Astrocyte (in vitro differentiated cells and primary cell): ENCODE measurements at regions not wholly inside any gene's neighbourhood (a gene's known extent, or its start where the extent isn't known, plus 50 kb on each side); places are given as distances from the start of the nearest gene placed in this dataset.

Experiments
- DNase-seq: peaks from one replicate; pipeline ENCODE4 v3.0.0-alpha.2; 2010; ENCODE audit warnings: low read depth
- FAIRE-seq: peaks from 2 replicates; lab custom pipeline; 2011; peaks lifted over from hg19 to GRCh38; lab: Jason Lieb, UNC
- H2AFZ ChIP-seq: 2 replicates; pipeline ENCODE4 v1.6.0; 2012; ENCODE audit warnings: low read depth, low read length, inconsistent platforms
- H3K27ac ChIP-seq: 2 replicates; pipeline ENCODE4 v1.5.1; 2011; ENCODE audit warnings: low read depth, low read length, inconsistent platforms
- H3K27me3 ChIP-seq: 2 replicates; pipeline ENCODE4 v1.6.0; 2011; ENCODE audit warnings: low read length, inconsistent platforms; ENCODE audit not compliant: insufficient read depth
- H3K36me3 ChIP-seq: 2 replicates; pipeline ENCODE4 v1.5.1; 2011; ENCODE audit warnings: low read length, inconsistent platforms; ENCODE audit not compliant: insufficient read depth
- H3K4me1 ChIP-seq: 2 replicates; pipeline ENCODE4 v1.5.1; 2011; ENCODE audit warnings: low read length, inconsistent platforms; ENCODE audit not compliant: insufficient read depth
- H3K4me2 ChIP-seq: 2 replicates; pipeline ENCODE4 v1.6.0; 2012; ENCODE audit warnings: low read length, inconsistent platforms
- H3K4me3 ChIP-seq: 2 replicates; pipeline ENCODE4 v1.5.1; 2011; ENCODE audit warnings: low read depth, mild to moderate bottlenecking, low read length, inconsistent platforms; ENCODE audit not compliant: insufficient read depth
- H3K79me2 ChIP-seq: 2 replicates; pipeline ENCODE4 v1.6.0; 2012; ENCODE audit warnings: mild to moderate bottlenecking, low read length, inconsistent platforms; ENCODE audit not compliant: insufficient read depth
- H3K9ac ChIP-seq: 2 replicates; pipeline ENCODE4 v1.6.0; 2012; ENCODE audit warnings: mild to moderate bottlenecking, low read length, inconsistent platforms
- H3K9me3 ChIP-seq: 2 replicates; pipeline ENCODE4 v1.5.1; 2012; ENCODE audit warnings: low read depth, mild to moderate bottlenecking, low read length, inconsistent platforms; ENCODE audit not compliant: insufficient read depth
- H4K20me1 ChIP-seq: 2 replicates; pipeline ENCODE4 v1.6.0; 2012; ENCODE audit warnings: low read length, inconsistent platforms; ENCODE audit not compliant: insufficient read depth
- H3K27ac Mint-ChIP-seq: one replicate; pipeline ENCODE4 v1.8.0; 2021; ENCODE audit warnings: mild to moderate bottlenecking, mixed read lengths; ENCODE audit not compliant: unreplicated experiment
- H3K27me3 Mint-ChIP-seq: one replicate; pipeline ENCODE4 v1.8.0; 2021; ENCODE audit warnings: low read depth, mixed read lengths; ENCODE audit not compliant: unreplicated experiment
- H3K36me3 Mint-ChIP-seq: one replicate; pipeline ENCODE4 v1.8.0; 2021; ENCODE audit warnings: low read depth, mixed read lengths; ENCODE audit not compliant: unreplicated experiment
- H3K4me1 Mint-ChIP-seq: one replicate; pipeline ENCODE4 v1.8.0; 2021; ENCODE audit warnings: low read depth, mixed read lengths; ENCODE audit not compliant: unreplicated experiment
- H3K4me3 Mint-ChIP-seq: one replicate; pipeline ENCODE4 v1.8.0; 2021; ENCODE audit warnings: mild to moderate bottlenecking, moderate library complexity, mixed read lengths; ENCODE audit not compliant: unreplicated experiment
- H3K9me3 Mint-ChIP-seq: one replicate; pipeline ENCODE4 v1.8.0; 2021; ENCODE audit warnings: mild to moderate bottlenecking, mixed read lengths; ENCODE audit not compliant: unreplicated experiment
- EZH2 ChIP-seq: IDR thresholded peaks from 2 replicates; pipeline ENCODE4 v1.6.1; 2012; ENCODE audit warnings: mild to moderate bottlenecking, low read length, inconsistent platforms; ENCODE audit not compliant: insufficient read depth
- TF ChIP-seq, protein P1 (sequence below): IDR thresholded peaks from 2 replicates; pipeline ENCODE4 v1.5.1; 2011; ENCODE audit warnings: low read depth, mild to moderate bottlenecking, inconsistent platforms, low read length, moderate library complexity; ENCODE audit not compliant: insufficient read depth

DNA sequence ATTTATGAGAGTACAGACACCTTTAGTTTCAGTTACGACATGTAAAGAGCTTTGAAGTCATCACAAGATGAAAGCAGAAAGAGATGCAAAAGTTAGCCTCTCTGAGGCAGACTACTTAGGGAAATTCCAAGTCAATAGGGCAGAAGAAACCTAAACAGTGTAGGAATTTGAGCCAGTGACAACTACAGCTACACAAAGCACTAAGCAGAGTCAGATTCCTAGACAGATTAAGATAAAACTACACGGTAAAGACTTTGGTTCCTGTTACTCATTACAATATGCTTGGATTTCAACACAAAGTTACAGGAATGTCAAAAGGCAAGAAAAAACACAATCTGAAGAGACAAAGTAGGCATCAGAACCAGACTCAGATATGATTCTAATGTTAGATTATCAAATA, 1302.3 kb downstream of the FSCB start:
- H3K4me3 ChIP-seq: no peak overlapping the region
- no peaks in the 10 kb centered on the region for H4K20me1 ChIP-seq
- H2AFZ ChIP-seq: no peak overlapping the region
- no peak overlapping the region for H3K4me2 ChIP-seq
- FAIRE-seq: no peak
- H3K79me2 ChIP-seq: no peaks in the 10 kb centered on the region
- DNase-seq: no peak
- H3K4me3 Mint-ChIP-seq: no peak overlapping the region
- no peaks in the 10 kb centered on the region for H3K4me1 ChIP-seq
- H3K4me1 Mint-ChIP-seq: peaks cover 3% of the 10 kb centered on the region
- no peaks in the 10 kb centered on the region for H3K36me3 ChIP-seq
- no peaks in the 10 kb centered on the region for H3K9me3 ChIP-seq
- H3K36me3 Mint-ChIP-seq: no peaks in the 10 kb centered on the region
- TF ChIP-seq, protein P1, sequence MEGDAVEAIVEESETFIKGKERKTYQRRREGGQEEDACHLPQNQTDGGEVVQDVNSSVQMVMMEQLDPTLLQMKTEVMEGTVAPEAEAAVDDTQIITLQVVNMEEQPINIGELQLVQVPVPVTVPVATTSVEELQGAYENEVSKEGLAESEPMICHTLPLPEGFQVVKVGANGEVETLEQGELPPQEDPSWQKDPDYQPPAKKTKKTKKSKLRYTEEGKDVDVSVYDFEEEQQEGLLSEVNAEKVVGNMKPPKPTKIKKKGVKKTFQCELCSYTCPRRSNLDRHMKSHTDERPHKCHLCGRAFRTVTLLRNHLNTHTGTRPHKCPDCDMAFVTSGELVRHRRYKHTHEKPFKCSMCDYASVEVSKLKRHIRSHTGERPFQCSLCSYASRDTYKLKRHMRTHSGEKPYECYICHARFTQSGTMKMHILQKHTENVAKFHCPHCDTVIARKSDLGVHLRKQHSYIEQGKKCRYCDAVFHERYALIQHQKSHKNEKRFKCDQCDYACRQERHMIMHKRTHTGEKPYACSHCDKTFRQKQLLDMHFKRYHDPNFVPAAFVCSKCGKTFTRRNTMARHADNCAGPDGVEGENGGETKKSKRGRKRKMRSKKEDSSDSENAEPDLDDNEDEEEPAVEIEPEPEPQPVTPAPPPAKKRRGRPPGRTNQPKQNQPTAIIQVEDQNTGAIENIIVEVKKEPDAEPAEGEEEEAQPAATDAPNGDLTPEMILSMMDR: no peak
- no peak for TF ChIP-seq EZH2
- no peaks in the 10 kb centered on the region for H3K9me3 Mint-ChIP-seq
- no peak overlapping the region for H3K27ac Mint-ChIP-seq
- no peaks in the 10 kb centered on the region for H3K27me3 Mint-ChIP-seq
- no peak overlapping the region for H3K27ac ChIP-seq
- no peak overlapping the region for H3K9ac ChIP-seq
- H3K27me3 ChIP-seq: no peaks in the 10 kb centered on the region

DNA sequence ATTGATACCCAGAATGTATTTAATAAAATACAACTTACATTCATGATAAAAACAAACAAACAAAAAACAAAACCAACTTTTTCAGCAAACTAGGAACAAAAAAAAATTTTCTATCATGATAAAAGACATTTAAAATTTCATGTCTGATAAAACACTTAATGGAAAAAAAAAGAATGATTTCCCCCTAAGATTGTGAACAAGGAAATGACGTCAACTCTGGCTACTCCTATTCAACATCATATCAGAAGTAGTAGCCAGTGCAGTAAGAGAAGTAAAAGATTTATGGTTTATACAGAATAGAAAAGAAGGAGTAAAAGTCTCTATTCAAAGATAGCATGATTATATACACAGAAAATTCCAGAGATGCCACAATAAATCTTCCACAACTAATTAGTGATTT, 1306.6 kb downstream of the FSCB start:
- Mint-ChIP-seq H3K27me3 (no peaks in the 10 kb centered on the region), H3K9me3 (no peaks in the 10 kb centered on the region), H3K4me1 (peaks cover 3% of the 10 kb centered on the region), H3K27ac (no peak overlapping the region), H3K4me3 (no peak overlapping the region), H3K36me3 (no peaks in the 10 kb centered on the region)
- Histone ChIP-seq H3K27ac (no peak overlapping the region), H3K36me3 (no peaks in the 10 kb centered on the region), H3K9me3 (no peaks in the 10 kb centered on the region), H3K4me3 (no peak overlapping the region), H3K79me2 (no peaks in the 10 kb centered on the region), H2AFZ (no peak overlapping the region), H3K4me2 (no peak overlapping the region), H3K4me1 (no peaks in the 10 kb centered on the region), H4K20me1 (no peaks in the 10 kb centered on the region), H3K27me3 (no peaks in the 10 kb centered on the region), H3K9ac (no peak overlapping the region)
- DNase-seq (no peak), FAIRE-seq (no peak)
- TF ChIP-seq, protein P1: no peak
- no peak for TF ChIP-seq EZH2

DNA sequence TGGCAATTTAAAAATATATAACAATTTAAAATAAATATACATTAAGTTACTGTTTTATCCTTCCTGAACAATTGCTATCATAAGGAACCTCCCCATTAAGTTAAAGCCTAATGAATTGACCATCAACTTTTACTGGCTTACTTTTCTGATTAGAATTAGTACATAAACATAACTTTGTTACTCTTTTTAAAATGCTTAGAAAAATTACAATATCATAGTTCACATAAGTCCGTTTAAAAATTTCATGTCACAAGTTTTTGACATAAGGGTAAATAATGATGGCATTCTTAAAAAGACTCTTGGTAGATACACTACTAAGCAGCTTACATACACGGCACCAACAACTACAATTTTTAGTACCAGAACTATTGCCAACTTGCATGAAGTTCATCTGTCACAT, 1308.6 kb downstream of the FSCB start:
- H2AFZ ChIP-seq: no peak overlapping the region
- no peaks in the 10 kb centered on the region for H3K36me3 ChIP-seq
- Mint-ChIP-seq H3K27me3 (no peaks in the 10 kb centered on the region), H3K27ac (no peak overlapping the region), H3K4me1 (no peaks in the 10 kb centered on the region), H3K4me3 (no peak overlapping the region), H3K36me3 (no peaks in the 10 kb centered on the region), H3K9me3 (no peaks in the 10 kb centered on the region)
- TF ChIP-seq EZH2: no peak
- TF ChIP-seq, protein P1: no peak
- no peak for DNase-seq
- H3K9me3 ChIP-seq: no peaks in the 10 kb centered on the region
- H3K79me2 ChIP-seq: no peaks in the 10 kb centered on the region
- no peak overlapping the region for H3K4me2 ChIP-seq
- H3K27ac ChIP-seq: no peak overlapping the region
- no peaks in the 10 kb centered on the region for H3K27me3 ChIP-seq
- no peaks in the 10 kb centered on the region for H4K20me1 ChIP-seq
- no peaks in the 10 kb centered on the region for H3K4me1 ChIP-seq
- no peak for FAIRE-seq
- H3K4me3 ChIP-seq: no peak overlapping the region
- H3K9ac ChIP-seq: no peak overlapping the region
